ACHN (cell line): ENCODE measurements at regions not wholly inside any gene's neighbourhood (a gene's known extent, or its start where the extent isn't known, plus 50 kb on each side); places are given as distances from the start of the nearest gene placed in this dataset.

Source experiments
- DNase-seq: peaks from one replicate; pipeline ENCODE4 v3.0.0-alpha.2; 2015
- in situ Hi-C: cut with HindIII; loops from 2 replicates; pipeline ENCODE4 v1.10.0; 2017; ENCODE audit warnings: low sequenced_read_pairs, low pct_ligation_motif_present, low pct_unique_long_range_greater_than_20kb

GRCh38 chr18:44425161-44425560 lies 255.5 kb upstream of the SETBP1 start:
- in situ Hi-C loops, result no loop called here
- no peak for DNase-seq

GRCh38 chr18:44437603-44438002 lies 243.1 kb upstream of the SETBP1 start:
- in situ Hi-C loops, result no loop called here
- no peak for DNase-seq

GRCh38 chr18:44450226-44450625 lies 230.5 kb upstream of the SETBP1 start:
- in situ Hi-C loops, result no loop called here
- no peak for DNase-seq

- in situ Hi-C loops, result no loop called here
- no peak for DNase-seq
These were observed 228.3 kb upstream of the SETBP1 start for GRCh38 chr18:44452346-44452745.

- in situ Hi-C loops, result no loop called here
- no peak for DNase-seq
These were observed 227.2 kb upstream of the SETBP1 start for GRCh38 chr18:44453505-44453904.

- peak; percentile 1 for DNase-seq
- in situ Hi-C loops, result no loop called here
These were observed 221.9 kb upstream of the SETBP1 start for GRCh38 chr18:44458777-44459176.

- in situ Hi-C loops, result no loop called here
- no peak for DNase-seq
These were observed 216.1 kb upstream of the SETBP1 start for GRCh38 chr18:44464398-44465180.

- no peak for DNase-seq
- in situ Hi-C loops, result no loop called here
These were observed 215.3 kb upstream of the SETBP1 start for GRCh38 chr18:44465381-44465841.

GRCh38 chr18:44466997-44467396 lies 213.7 kb upstream of the SETBP1 start:
- no peak for DNase-seq
- in situ Hi-C loops, result no loop called here

- in situ Hi-C loops, result no loop called here
- no peak for DNase-seq
These were observed 213.0 kb upstream of the SETBP1 start for GRCh38 chr18:44467718-44468117.

- in situ Hi-C loops, result no loop called here
- no peak for DNase-seq
These were observed 207.2 kb upstream of the SETBP1 start for GRCh38 chr18:44473394-44474066.

GRCh38 chr18:44474067-44474411 lies 206.6 kb upstream of the SETBP1 start:
- in situ Hi-C loops, result no loop called here
- no peak for DNase-seq

GRCh38 chr18:44474591-44474990 lies 206.1 kb upstream of the SETBP1 start:
- in situ Hi-C loops, result no loop called here
- no peak for DNase-seq

GRCh38 chr18:44482761-44483160 lies 197.9 kb upstream of the SETBP1 start:
- no peak for DNase-seq

GRCh38 chr18:44495151-44495550 lies 185.5 kb upstream of the SETBP1 start:
- DNase-seq, result no peak
- in situ Hi-C loops, result no loop called here

More at GRCh38 chr18:44482761-44483160, 197.9 kb upstream of the SETBP1 start:
- in situ Hi-C loops, result no loop called here

GRCh38 chr18:44497311-44497710 lies 183.4 kb upstream of the SETBP1 start:
- in situ Hi-C loops, result no loop called here
- no peak for DNase-seq

- DNase-seq, result no peak
- in situ Hi-C loops, result no loop called here
These were observed 182.8 kb upstream of the SETBP1 start for GRCh38 chr18:44497757-44498490.

GRCh38 chr18:44500808-44501610 lies 179.7 kb upstream of the SETBP1 start:
- peak; percentile 40 for DNase-seq
- in situ Hi-C loops, result no loop called here

- in situ Hi-C loops, result no loop called here
- DNase-seq, result no peak
These were observed 178.5 kb upstream of the SETBP1 start for GRCh38 chr18:44502221-44502620.
